ENCODE measurements at regions not wholly inside any gene's neighbourhood (a gene's known extent, or its start where the extent isn't known, plus 50 kb on each side); places are given as distances from the start of the nearest gene placed in this dataset.

GRCh38 chr11:27217496-27217895 lies 145.5 kb downstream of the CCDC34 start:
- Histone ChIP-seq H4K20me1 (ENCODE audit: insufficient read depth, low read length) (no peaks in the 10 kb centered on the region), H3K27ac (ENCODE audit: insufficient read depth, low read length) (no peak overlapping the region), H4K5ac (ENCODE audit: low read depth, low read length) (no peak overlapping the region), H3K14ac (replicated peaks; ENCODE audit: low read depth, low read length) (peak overlapping the region; percentile 51; the same call in 1 of the 2 replicates), H3K79me1 (ENCODE audit: low read depth in 1 of 2, low read length in 2 of 2) (no peaks in the 10 kb centered on the region), H3K9ac (ENCODE audit: low read depth, low read length) (no peak overlapping the region), H2BK20ac (ENCODE audit: low read depth, low read length) (peak overlapping the region; percentile 38; the same call in 1 of the 2 replicates), H4K8ac (ENCODE audit: low read depth in 2 of 2, low read length in 2 of 2) (peak overlapping the region in 1 of 2 experiments; percentile 59; a peak in 1 of 4 replicates), H2AFZ (replicated peaks; ENCODE audit: low read length, poor library complexity) (no peak overlapping the region), H3K27me3 (ENCODE audit: control insufficient read depth, insufficient read depth, low read length) (no peaks in the 10 kb centered on the region), H3K4ac (ENCODE audit: low read depth, low read length) (peak overlapping the region; percentile 80), H2BK120ac (ENCODE audit: low read depth, low read length) (peak overlapping the region; percentile 80), H3K9me3 (ENCODE audit: control insufficient read depth, insufficient read depth, low read length) (no peaks in the 10 kb centered on the region), H3K4me3 (ENCODE audit: insufficient read depth, low read depth, low read length) (no peak overlapping the region), H3K18ac (ENCODE audit: low read depth, low read length) (peak overlapping the region; percentile 42), H2BK15ac (ENCODE audit: low read depth, low read length) (0 out of 3 replicates have a peak overlapping the region, but pooled peaks have one; percentile 27), H2AK5ac (ENCODE audit: low read depth, low read length) (peak overlapping the region; percentile 37), H3K56ac (ENCODE audit: extremely low read depth, insufficient read depth, low read length) (no peak overlapping the region), H3K23ac (ENCODE audit: low read depth, low read length) (no peak overlapping the region), H3K9me1 (ENCODE audit: insufficient read depth, low read length) (peaks cover 20% of the 10 kb centered on the region), H3K36me3 (ENCODE audit: control insufficient read depth, insufficient read depth, low read length) (no peaks in the 10 kb centered on the region), H4K91ac (ENCODE audit: insufficient read depth, low read depth, low read length) (0 out of 2 replicates have a peak overlapping the region, but pooled peaks have one; percentile 32), H2BK5ac (ENCODE audit: low read depth, low read length, poor library complexity, severe bottlenecking) (peak overlapping the region; percentile 87), H3K4me2 (ENCODE audit: low read depth, low read length) (no peak overlapping the region), H3K4me1 (ENCODE audit: control insufficient read depth, insufficient read depth, low read length) (peaks cover 27% of the 10 kb centered on the region), H2AK9ac (replicated peaks; ENCODE audit: low read depth, low read length, poor library complexity) (peak overlapping the region; percentile 5)
- ChIA-PET POLR2A (ENCODE audit: unreplicated experiment) (no interaction called here), CTCF (interaction anchor here (1.5 kb wide), 1 partner anchor 79 kb away, joined by 3 read pairs; no protein-coding TSS in a partner anchor)
- no peak for ATAC-seq (ENCODE audit: low read depth)
- intact Hi-C loops (cut with micrococcal nuclease) (loop anchor here (10.0 kb wide), 1 partner anchor 67 kb away; no protein-coding TSS in a partner anchor), dilution Hi-C loops (cut with HindIII; ENCODE audit: low sequenced_read_pairs, unreplicated experiment) (no loop called here), in situ Hi-C loops (cut with MboI; ENCODE audit: low sequenced_read_pairs) (no loop called here)
- WGBS, 2 experiments (ENCODE audit: extremely low coverage in 2 of 2, insufficient read length in 1 of 2): no CpG with 5 or more reads among the region's 2 CpGs
- no peak for DNase-seq
- TF ChIP-seq MXI1 (IDR thresholded peaks at IDR 0.05; ENCODE audit: borderline replicate concordance, low read depth, low read length): no peak
- no peak for TF ChIP-seq CHD1 (IDR thresholded peaks at IDR 0.05; ENCODE audit: low read depth, low read length)
- TF ChIP-seq POLR2A (IDR thresholded peaks at IDR 0.05; ENCODE audit: low read depth, low read length): no peak
- TF ChIP-seq RAD21 (IDR thresholded peaks at IDR 0.05; ENCODE audit: low read length): no peak
- no peak for TF ChIP-seq FOS (IDR thresholded peaks at IDR 0.05; ENCODE audit: low read depth, low read length)
- TF ChIP-seq CEBPB (IDR thresholded peaks at IDR 0.05; ENCODE audit: low read depth, low read length): no peak
- no peak for TF ChIP-seq MAZ (IDR thresholded peaks at IDR 0.05; ENCODE audit: borderline replicate concordance, low read depth, low read length)
- TF ChIP-seq SMC3 (IDR thresholded peaks at IDR 0.05; ENCODE audit: low read depth, low read length): no peak
- no TSS peak for BruUV-seq (replicated peaks)
